ENCODE measurements at regions not wholly inside any gene's neighbourhood (a gene's known extent, or its start where the extent isn't known, plus 50 kb on each side); places are given as distances from the start of the nearest gene placed in this dataset.

DNA sequence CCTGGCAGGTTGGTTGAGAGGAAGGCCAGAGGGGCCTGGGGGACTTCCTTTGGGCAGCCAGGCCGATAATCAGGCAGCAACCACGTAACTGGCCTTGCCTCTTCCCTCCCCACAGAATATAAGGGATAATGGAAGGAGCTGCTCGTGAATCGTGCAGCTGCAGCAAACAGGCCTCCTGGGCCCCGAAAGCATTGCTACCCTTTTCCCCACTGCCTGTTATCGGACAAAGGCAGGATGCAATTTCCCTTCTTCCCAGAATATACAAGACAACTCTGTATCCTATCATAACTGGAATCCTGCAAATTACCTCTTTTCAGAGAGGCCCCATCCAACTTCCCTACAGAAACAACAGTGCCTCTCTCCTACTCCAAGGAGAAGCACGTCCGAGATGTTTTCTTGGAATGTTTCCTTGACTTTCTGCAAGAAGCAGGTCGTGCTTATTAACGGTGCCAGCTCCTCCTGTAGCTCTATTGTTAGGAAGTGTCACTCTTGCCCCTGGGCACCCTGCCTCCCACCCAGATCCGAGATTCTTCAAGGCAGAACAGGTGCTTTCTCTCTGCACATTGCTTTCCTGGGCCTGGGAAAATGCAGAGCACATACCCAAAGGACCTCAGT is 106.0 kb upstream of the TIAM1 start:
- TF ChIP-seq, protein P1, sequence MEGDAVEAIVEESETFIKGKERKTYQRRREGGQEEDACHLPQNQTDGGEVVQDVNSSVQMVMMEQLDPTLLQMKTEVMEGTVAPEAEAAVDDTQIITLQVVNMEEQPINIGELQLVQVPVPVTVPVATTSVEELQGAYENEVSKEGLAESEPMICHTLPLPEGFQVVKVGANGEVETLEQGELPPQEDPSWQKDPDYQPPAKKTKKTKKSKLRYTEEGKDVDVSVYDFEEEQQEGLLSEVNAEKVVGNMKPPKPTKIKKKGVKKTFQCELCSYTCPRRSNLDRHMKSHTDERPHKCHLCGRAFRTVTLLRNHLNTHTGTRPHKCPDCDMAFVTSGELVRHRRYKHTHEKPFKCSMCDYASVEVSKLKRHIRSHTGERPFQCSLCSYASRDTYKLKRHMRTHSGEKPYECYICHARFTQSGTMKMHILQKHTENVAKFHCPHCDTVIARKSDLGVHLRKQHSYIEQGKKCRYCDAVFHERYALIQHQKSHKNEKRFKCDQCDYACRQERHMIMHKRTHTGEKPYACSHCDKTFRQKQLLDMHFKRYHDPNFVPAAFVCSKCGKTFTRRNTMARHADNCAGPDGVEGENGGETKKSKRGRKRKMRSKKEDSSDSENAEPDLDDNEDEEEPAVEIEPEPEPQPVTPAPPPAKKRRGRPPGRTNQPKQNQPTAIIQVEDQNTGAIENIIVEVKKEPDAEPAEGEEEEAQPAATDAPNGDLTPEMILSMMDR (conservative IDR thresholded peaks at IDR 0.05; ENCODE audit: low read depth, low read length), result no peak
- no peak for DNase-seq (ENCODE audit: low read depth)
- H3K4me3 ChIP-seq (ENCODE audit: low read length), result no peak overlapping the region

DNA sequence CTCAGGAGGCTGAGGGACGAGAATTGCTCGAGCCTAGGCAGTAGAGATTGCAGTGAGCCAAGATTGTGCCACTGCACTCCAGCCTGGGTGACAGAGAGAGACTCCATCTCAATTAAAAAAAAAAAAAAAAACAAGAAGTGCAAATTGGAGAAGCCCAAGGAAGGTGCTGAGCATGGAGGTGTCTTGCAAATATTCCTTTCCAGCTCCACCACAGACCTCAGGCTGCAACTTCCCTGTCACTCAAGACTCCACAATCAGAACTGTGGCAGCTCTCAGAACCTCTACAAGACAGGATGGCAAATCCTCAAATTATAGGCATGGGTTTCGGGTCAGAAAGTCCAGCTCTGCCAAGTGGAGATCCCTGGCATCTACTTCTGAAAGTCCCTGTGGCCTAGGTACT is 104.4 kb upstream of the TIAM1 start:
- no peak overlapping the region for H3K4me3 ChIP-seq (ENCODE audit: low read length)
- TF ChIP-seq, protein P1 (conservative IDR thresholded peaks at IDR 0.05; ENCODE audit: low read depth, low read length), result no peak
- no peak for DNase-seq (ENCODE audit: low read depth)

DNA sequence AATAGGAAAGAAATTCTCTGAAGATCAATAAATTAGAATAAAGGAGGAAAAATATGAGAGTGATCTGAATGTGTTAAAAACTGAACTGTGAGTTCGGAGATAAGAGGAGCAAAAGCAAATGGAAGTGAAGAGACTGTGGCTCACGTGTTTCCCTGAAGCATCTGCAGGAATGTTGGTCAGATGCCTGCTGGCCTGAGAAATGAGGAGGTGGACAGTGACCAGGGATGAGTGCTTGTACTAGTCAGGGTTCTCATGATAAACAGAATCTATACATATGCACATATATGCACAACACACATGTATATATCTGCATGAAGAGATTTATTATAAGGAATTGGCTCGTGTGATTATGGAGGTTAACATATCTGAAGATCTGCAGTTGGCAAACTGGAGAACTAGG is 103.4 kb upstream of the TIAM1 start:
- no peak for DNase-seq (ENCODE audit: low read depth)
- TF ChIP-seq, protein P1 (conservative IDR thresholded peaks at IDR 0.05; ENCODE audit: low read depth, low read length), result no peak
- H3K4me3 ChIP-seq (ENCODE audit: low read length), result no peak overlapping the region

DNA sequence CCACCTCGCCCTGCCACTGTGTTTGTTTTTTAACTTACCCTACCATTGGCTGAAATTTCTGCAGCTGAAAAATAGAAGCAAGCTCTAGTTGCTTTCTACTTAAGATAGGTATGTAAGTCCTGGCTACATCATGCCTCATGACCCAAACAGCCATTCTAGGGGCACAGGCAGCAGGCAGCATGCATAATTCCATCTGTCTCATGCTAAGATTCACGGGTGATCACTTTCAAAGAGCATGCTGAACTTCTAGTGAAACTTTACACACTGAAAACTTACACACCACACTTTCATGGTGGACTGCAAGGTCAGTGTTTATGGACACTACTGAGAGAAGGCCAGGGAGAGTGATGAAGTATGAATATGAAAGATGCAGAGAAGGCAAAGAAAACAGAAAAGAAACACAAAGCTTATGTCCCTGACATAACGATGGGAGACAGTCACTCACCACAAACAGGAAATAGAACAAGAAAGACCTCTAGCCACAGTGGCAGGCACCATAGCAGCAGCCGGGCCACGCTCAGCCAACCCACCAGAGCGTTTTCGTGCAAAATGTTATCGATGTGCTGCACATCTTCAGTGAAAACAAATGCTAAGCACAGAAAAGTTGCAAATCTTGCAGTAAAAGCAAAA is 102.3 kb upstream of the TIAM1 start:
- no peak for DNase-seq (ENCODE audit: low read depth)
- TF ChIP-seq, protein P1 (conservative IDR thresholded peaks at IDR 0.05; ENCODE audit: low read depth, low read length), result no peak
- no peak overlapping the region for H3K4me3 ChIP-seq (ENCODE audit: low read length)

DNA sequence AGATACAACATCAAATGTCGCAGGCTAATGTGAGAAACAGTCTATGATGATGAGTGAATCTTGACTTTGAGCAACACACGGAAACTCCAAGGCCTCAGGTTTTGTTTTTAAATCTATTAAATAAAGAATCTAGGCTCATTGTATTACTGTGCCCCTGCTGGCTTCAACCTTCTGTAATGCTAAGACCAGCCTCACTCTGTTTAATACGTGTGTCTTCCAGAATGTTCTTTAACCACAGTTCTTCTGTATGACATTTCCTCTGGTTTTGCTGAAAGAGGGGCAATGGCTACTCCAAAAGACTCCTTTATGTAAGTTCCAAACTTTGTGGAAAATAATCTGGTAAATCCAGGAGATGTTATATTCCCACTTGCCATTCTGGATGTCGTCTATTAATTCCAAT is 101.1 kb upstream of the TIAM1 start:
- TF ChIP-seq, protein P1 (conservative IDR thresholded peaks at IDR 0.05; ENCODE audit: low read depth, low read length), result no peak
- no peak overlapping the region for H3K4me3 ChIP-seq (ENCODE audit: low read length)
- no peak for DNase-seq (ENCODE audit: low read depth)

DNA sequence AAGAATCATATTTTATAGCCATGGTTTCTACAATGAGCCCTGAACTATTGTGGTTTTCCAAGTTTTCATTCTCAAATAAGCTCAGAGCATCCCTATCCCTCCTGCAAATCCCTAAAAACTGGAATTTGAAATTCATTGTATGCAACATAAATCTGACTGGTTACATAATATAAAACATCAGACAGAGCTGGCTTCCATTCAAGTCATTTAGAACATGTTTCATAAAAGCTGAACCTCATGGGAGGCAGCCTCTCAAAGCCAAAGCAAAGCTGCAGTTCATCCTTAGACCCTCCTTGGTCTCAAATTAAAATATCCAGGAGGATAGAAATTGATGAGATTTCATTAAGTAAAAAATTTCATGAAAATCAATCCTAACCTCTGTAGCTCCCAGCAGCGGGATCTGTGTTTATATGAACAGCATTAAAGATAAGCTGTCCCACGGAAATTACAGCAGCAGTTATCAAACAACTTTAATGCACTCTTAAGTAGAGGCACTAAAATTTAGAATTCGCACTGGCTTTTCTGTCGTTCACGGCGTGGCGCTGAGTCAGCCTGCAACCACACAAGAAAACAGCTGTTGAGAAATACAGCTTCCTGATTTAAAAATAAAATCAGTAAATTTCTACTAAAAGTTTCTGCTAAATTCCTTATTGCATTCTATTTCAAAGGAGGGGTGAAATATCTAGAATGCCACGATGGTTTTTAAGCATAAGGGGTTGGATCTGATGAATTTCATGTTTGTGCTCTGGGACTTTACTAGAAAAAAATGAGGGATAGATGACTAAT is 99.9 kb upstream of the TIAM1 start:
- TF ChIP-seq, protein P1 (conservative IDR thresholded peaks at IDR 0.05; ENCODE audit: low read depth, low read length), result no peak
- no peak for DNase-seq (ENCODE audit: low read depth)
- H3K4me3 ChIP-seq (ENCODE audit: low read length), result no peak overlapping the region

Measured in retinal pigment epithelial cell (primary cell).